ENCODE measurements at regions not wholly inside any gene's neighbourhood (a gene's known extent, or its start where the extent isn't known, plus 50 kb on each side); places are given as distances from the start of the nearest gene placed in this dataset.
"Not testable (repeated sequence)": the region's sequence is repeated elsewhere in the genome, so short reads cannot be mapped to it uniquely, and the experiment has no call there.

DNA sequence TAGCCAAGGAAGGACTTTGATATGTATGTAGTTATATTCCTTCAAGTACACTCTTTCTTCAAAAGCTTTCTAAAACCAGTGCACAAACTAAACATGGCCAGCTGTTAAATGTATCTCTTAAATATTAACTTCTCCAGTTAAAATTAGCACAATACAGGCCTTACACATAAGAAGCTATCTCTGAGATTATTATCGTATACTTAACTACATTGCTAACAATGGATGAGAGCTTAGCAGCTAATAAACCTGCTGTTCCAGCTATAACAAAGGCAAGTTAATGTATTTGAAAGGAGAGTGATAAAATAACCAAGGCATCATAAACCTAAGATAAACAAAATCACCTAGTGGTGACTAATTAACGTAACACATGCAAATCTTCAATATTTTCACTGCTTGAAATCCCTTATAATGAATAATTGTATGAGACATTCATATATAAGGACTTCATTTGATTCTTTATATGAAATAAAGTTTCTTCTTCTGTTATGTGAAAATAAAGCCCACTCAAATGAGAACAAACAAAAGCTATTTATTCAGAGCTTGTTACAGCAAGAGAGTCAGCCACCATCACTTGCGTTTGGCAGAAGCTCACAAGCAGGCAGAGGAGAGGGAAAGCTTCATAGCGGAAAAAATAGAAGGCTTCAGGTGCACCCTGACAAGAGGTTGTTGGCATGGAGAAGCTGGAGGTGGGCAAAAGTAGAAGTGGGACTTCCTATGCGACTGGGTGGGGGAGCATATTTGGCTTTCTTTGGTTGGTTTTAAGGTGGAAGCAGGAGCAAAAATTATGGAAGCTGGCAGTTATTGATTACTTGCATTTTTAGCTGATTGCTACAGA, 274.1 kb upstream of the CHRM3 start:
- Histone ChIP-seq H3K79me2 (ENCODE audit: insufficient read depth, low read depth, low read length) (no peaks in the 10 kb centered on the region), H3K4me2 (ENCODE audit: low read length) (no peak overlapping the region), H3K4me3 (ENCODE audit: low read depth, low read length, poor library complexity, severe bottlenecking) (no peak overlapping the region), H3K9me3 (ENCODE audit: low read length) (no peaks in the 10 kb centered on the region), H4K20me1 (ENCODE audit: insufficient read depth, low read length) (no peaks in the 10 kb centered on the region), H3K4me1 (ENCODE audit: insufficient read depth, low read length, poor library complexity, severe bottlenecking) (no peaks in the 10 kb centered on the region), H3K9me2 (ENCODE audit: insufficient read depth, low read length) (no peaks in the 10 kb centered on the region), H2AFZ (ENCODE audit: low read length) (no peak overlapping the region), H3K27ac (ENCODE audit: low read depth, low read length, poor library complexity, severe bottlenecking) (no peak overlapping the region), H3K36me3 (ENCODE audit: insufficient read depth, low read length) (no peaks in the 10 kb centered on the region)
- ChIA-PET POLR2A (interaction anchor here (0.6 kb wide), 2 partner anchors 18 to 452 kb away, joined by 3 to 4 read pairs; no protein-coding TSS in a partner anchor), CTCF (ENCODE audit: unreplicated experiment) (no interaction called here)
- no TSS peak for BruUV-seq (replicated peaks)
- TF ChIP-seq, protein P1, sequence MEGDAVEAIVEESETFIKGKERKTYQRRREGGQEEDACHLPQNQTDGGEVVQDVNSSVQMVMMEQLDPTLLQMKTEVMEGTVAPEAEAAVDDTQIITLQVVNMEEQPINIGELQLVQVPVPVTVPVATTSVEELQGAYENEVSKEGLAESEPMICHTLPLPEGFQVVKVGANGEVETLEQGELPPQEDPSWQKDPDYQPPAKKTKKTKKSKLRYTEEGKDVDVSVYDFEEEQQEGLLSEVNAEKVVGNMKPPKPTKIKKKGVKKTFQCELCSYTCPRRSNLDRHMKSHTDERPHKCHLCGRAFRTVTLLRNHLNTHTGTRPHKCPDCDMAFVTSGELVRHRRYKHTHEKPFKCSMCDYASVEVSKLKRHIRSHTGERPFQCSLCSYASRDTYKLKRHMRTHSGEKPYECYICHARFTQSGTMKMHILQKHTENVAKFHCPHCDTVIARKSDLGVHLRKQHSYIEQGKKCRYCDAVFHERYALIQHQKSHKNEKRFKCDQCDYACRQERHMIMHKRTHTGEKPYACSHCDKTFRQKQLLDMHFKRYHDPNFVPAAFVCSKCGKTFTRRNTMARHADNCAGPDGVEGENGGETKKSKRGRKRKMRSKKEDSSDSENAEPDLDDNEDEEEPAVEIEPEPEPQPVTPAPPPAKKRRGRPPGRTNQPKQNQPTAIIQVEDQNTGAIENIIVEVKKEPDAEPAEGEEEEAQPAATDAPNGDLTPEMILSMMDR (conservative IDR thresholded peaks at IDR 0.05; ENCODE audit: low read length): no peak
- no peak for TF ChIP-seq EZH2phosphoT487 (IDR thresholded peaks at IDR 0.05; ENCODE audit: borderline replicate concordance, low read depth, low read length)
- intact Hi-C loops (cut with micrococcal nuclease; ENCODE audit: unreplicated experiment): no loop called here
- DNase-seq (ENCODE audit: low spot score): no peak

DNA sequence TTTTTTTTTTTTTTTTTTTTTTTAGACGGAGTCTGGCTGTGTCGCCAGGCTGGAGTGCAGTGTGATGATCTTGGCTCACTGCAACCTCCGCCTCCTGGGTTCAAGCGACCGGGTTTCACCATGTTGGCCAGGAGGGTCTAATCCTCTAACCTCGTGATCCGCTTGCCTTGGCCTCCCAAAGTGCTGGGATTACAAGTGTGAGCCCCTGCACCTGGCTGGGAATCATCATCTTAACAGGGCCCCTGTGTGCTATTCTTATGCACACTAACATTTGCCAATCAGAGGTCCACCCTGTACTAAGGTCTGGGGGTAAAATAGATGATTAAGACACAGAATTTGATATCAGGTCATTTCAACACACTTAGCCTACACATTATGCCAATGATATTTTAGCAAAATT, 278.7 kb upstream of the CHRM3 start:
- CTCF ChIA-PET (ENCODE audit: unreplicated experiment): no interaction called here
- Histone ChIP-seq H3K9me3 (ENCODE audit: low read length) (no peaks in the 10 kb centered on the region), H3K36me3 (ENCODE audit: insufficient read depth, low read length) (no peaks in the 10 kb centered on the region), H3K79me2 (ENCODE audit: insufficient read depth, low read depth, low read length) (no peaks in the 10 kb centered on the region), H3K9me2 (ENCODE audit: insufficient read depth, low read length) (no peaks in the 10 kb centered on the region), H2AFZ (ENCODE audit: low read length) (no peak overlapping the region), H3K4me1 (ENCODE audit: insufficient read depth, low read length, poor library complexity, severe bottlenecking) (no peaks in the 10 kb centered on the region), H3K27ac (ENCODE audit: low read depth, low read length, poor library complexity, severe bottlenecking) (no peak overlapping the region), H3K4me3 (ENCODE audit: low read depth, low read length, poor library complexity, severe bottlenecking) (no peak overlapping the region), H4K20me1 (ENCODE audit: insufficient read depth, low read length) (no peaks in the 10 kb centered on the region), H3K4me2 (ENCODE audit: low read length) (no peak overlapping the region)
- BruUV-seq (replicated peaks): no TSS peak
- TF ChIP-seq, protein P1 (conservative IDR thresholded peaks at IDR 0.05; ENCODE audit: low read length): no peak
- no peak for TF ChIP-seq EZH2phosphoT487 (IDR thresholded peaks at IDR 0.05; ENCODE audit: borderline replicate concordance, low read depth, low read length)
- POLR2A ChIA-PET: interaction anchor here (0.7 kb wide), 1 partner anchor 28 kb away, joined by 3 read pairs; no protein-coding TSS in a partner anchor
- no peak for DNase-seq (ENCODE audit: low spot score)
- intact Hi-C loops (cut with micrococcal nuclease; ENCODE audit: unreplicated experiment): no loop called here

DNA sequence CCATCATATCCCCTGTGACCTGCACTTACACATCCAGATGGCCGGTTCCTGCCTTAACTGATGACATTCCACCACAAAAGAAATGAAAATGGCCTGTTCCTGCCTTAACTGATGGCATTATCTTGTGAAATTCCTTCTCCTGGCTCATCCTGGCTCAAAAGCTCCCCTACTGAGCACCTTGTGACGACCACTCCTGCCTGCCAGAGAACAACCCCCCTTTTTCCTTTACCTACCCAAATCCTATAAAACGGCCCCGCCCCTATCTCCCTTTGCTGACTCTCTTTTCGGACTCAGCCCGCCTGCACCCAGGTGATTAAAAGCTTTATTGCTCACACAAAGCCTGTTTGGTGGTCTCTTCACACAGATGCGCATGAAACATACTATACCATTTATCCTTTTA, 279.7 kb upstream of the CHRM3 start:
- H3K4me1 ChIP-seq (ENCODE audit: insufficient read depth, low read length, poor library complexity, severe bottlenecking); H3K9me3 ChIP-seq (ENCODE audit: low read length); H3K27ac ChIP-seq (ENCODE audit: low read depth, low read length, poor library complexity, severe bottlenecking); DNase-seq (ENCODE audit: low spot score); H2AFZ ChIP-seq (ENCODE audit: low read length); BruUV-seq (replicated peaks); H3K4me3 ChIP-seq (ENCODE audit: low read depth, low read length, poor library complexity, severe bottlenecking); intact Hi-C loops (cut with micrococcal nuclease; ENCODE audit: unreplicated experiment); H4K20me1 ChIP-seq (ENCODE audit: insufficient read depth, low read length); CTCF ChIA-PET (ENCODE audit: unreplicated experiment); H3K79me2 ChIP-seq (ENCODE audit: insufficient read depth, low read depth, low read length); H3K36me3 ChIP-seq (ENCODE audit: insufficient read depth, low read length); H3K9me2 ChIP-seq (ENCODE audit: insufficient read depth, low read length); H3K4me2 ChIP-seq (ENCODE audit: low read length): not testable (repeated sequence)
- POLR2A ChIA-PET: interaction anchor here (0.7 kb wide), 1 partner anchor 29 kb away, joined by 3 read pairs; no protein-coding TSS in a partner anchor

Data from OCI-LY7 (cell line).